ENCODE measurements at regions not wholly inside any gene's neighbourhood (a gene's known extent, or its start where the extent isn't known, plus 50 kb on each side); places are given as distances from the start of the nearest gene placed in this dataset.

DNA sequence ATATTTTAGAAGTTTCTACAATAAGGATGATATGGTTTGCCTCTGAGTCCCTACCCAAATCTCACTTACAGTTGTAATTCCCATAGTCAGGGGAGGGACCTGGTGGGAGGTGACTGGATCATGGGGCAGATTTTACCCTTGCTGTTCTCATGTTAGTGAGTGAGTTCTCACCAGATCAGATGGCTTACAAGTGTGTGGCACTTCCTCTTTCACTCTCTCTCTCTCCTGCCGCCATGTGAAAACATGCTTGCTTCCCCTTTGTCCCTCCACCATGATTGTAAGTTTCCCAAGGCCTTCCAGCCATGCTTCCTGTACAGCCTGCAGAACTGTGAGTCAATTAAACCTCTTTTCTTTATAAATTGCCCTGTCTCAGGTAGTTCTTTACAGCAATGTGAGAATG, 527.5 kb upstream of the ID4 start:
- POLR2A ChIA-PET = no interaction called here
- peaks cover 4 to 35% (median 15%) of the 10 kb centered on the region in 9 donors for H3K9me3 Mint-ChIP-seq
- ATAC-seq (no peak), DNase-seq (no peak)
- H3K4me3 Mint-ChIP-seq = no peak overlapping the region
- peaks cover 0 to 7% (median 2%) of the 10 kb centered on the region in 3 donors for H3K36me3 Mint-ChIP-seq
- H3K27me3 Mint-ChIP-seq = no peaks in the 10 kb centered on the region
- H3K27ac Mint-ChIP-seq = no peak overlapping the region
- no peaks in the 10 kb centered on the region for H3K4me1 Mint-ChIP-seq

GRCh38 chr6:19311786-19312185, 525.4 kb upstream of the ID4 start:
- no peaks in the 10 kb centered on the region for H3K4me1 Mint-ChIP-seq

GRCh38 chr6:19312241-19312978, 524.8 kb upstream of the ID4 start:
- POLR2A ChIA-PET = no interaction called here

More at GRCh38 chr6:19311786-19312185, 525.4 kb upstream of the ID4 start:
- DNase-seq = no peak
- no peak overlapping the region for H3K27ac Mint-ChIP-seq
- ATAC-seq = no peak
- H3K9me3 Mint-ChIP-seq = peaks cover 4 to 43% (median 15%) of the 10 kb centered on the region in 9 donors
- POLR2A ChIA-PET = no interaction called here
- H3K36me3 Mint-ChIP-seq = peaks cover 0 to 7% (median under 1%) of the 10 kb centered on the region in 3 donors
- H3K4me3 Mint-ChIP-seq = no peak overlapping the region
- H3K27me3 Mint-ChIP-seq = no peaks in the 10 kb centered on the region

DNA sequence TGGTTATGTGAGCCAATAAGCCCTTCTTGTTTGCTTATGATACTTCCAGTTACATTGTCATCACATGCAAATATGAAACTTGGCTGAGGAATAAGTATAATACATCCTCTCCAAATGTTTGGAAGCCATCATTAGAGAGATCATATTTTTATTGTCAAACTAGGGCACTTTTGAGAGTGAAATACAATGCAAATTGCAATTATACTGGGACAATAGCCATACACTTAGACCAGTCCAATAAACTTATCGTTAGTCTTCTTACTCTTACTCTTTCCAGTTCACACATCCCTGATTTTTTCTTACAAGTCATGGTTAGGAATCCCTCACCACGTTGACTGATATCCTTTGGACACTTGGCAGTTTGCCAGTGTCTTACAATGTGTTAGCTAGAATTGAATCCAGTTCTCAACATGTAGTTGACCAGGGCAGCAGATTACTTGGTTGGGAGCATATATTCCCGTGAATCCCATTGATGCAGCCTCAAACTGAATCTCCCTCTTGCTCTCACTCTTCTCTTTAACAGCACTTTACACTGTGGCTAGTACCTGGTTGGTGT, 519.7 kb upstream of the ID4 start:
- H3K4me1 Mint-ChIP-seq = no peaks in the 10 kb centered on the region
- no peak overlapping the region for H3K4me3 Mint-ChIP-seq
- DNase-seq = no peak
- H3K9me3 Mint-ChIP-seq = peaks cover 0 to 27% (median 5%) of the 10 kb centered on the region in 9 donors
- POLR2A ChIA-PET = no interaction called here
- no peaks in the 10 kb centered on the region for H3K36me3 Mint-ChIP-seq
- H3K27me3 Mint-ChIP-seq = no peaks in the 10 kb centered on the region
- ATAC-seq = no peak
- H3K27ac Mint-ChIP-seq = no peak overlapping the region

More at GRCh38 chr6:19312241-19312978, 524.8 kb upstream of the ID4 start:
- H3K9me3 Mint-ChIP-seq = peaks cover 7 to 43% (median 15%) of the 10 kb centered on the region in 9 donors
- no peaks in the 10 kb centered on the region for H3K27me3 Mint-ChIP-seq
- no peaks in the 10 kb centered on the region for H3K4me1 Mint-ChIP-seq
- no peak overlapping the region for H3K27ac Mint-ChIP-seq
- peaks cover 0 to 7% (median 0%) of the 10 kb centered on the region in 3 donors for H3K36me3 Mint-ChIP-seq
- DNase-seq (no peak), ATAC-seq (no peak)
- H3K4me3 Mint-ChIP-seq = no peak overlapping the region

DNA sequence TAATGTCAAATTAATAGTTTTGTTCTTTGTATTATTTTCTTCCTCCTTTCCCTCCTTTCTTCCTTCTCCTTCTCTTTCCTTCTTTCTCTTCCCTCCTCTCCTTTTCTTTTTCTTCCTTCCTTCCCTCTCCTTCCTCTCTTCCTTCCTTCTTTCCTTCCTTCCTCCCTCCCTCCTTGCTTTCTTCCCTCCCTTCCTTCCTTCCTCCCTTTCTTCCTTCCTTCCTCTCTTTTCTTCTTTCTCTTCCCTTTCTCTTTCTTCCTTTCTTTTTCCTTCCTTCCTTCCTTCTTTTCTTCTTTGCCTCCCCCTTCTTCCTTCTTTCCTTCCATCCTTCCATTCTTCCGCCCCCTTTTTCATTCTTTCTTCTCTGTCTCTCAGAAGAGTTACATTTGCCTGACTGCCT, 518.2 kb upstream of the ID4 start:
- H3K36me3 Mint-ChIP-seq = no peaks in the 10 kb centered on the region
- no peak overlapping the region for H3K4me3 Mint-ChIP-seq
- no peak for ATAC-seq
- H3K4me1 Mint-ChIP-seq = no peaks in the 10 kb centered on the region
- POLR2A ChIA-PET = no interaction called here
- H3K27me3 Mint-ChIP-seq = no peaks in the 10 kb centered on the region
- peaks cover 0 to 22% (median 4%) of the 10 kb centered on the region in 9 donors for H3K9me3 Mint-ChIP-seq
- no peak overlapping the region for H3K27ac Mint-ChIP-seq
- DNase-seq = no peak

DNA sequence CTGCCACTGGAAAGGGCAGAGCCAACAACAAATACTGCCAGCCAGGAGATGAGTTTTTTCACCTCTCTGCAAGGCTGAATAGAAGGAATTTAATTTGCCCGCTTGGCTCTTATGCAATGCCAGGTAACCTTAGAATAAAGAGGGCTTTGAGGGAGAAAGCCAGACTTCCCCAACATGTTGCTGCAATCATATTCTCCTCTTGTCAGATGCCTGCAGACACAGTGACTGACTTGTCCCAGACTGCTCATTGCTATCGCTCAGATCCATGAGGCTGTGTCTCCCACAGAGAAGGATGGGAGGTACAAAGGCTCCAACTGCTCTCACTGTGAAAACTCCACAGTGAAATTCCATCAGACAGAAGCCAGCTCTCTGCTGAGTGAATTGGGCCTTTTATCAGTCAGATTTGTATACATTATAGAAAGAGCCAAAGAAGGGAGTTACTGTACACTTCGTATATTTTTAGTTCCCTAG, 517.0 kb upstream of the ID4 start:
- H3K27ac Mint-ChIP-seq = no peak overlapping the region
- no peaks in the 10 kb centered on the region for H3K27me3 Mint-ChIP-seq
- DNase-seq = no peak
- no peak overlapping the region for H3K4me3 Mint-ChIP-seq
- no peaks in the 10 kb centered on the region for H3K36me3 Mint-ChIP-seq
- peaks cover 0 to 12% (median 3%) of the 10 kb centered on the region in 9 donors for H3K9me3 Mint-ChIP-seq
- ATAC-seq = no peak
- H3K4me1 Mint-ChIP-seq = no peaks in the 10 kb centered on the region
- POLR2A ChIA-PET = no interaction called here

GRCh38 chr6:19322691-19323485, 514.3 kb upstream of the ID4 start:
- peaks cover 0 to 2% (median 0%) of the 10 kb centered on the region in 4 donors for H3K4me1 Mint-ChIP-seq
- H3K4me3 Mint-ChIP-seq = no peak overlapping the region
- H3K36me3 Mint-ChIP-seq = no peaks in the 10 kb centered on the region
- no peak for ATAC-seq
- H3K27ac Mint-ChIP-seq = no peak overlapping the region
- POLR2A ChIA-PET = no interaction called here
- H3K27me3 Mint-ChIP-seq = peaks cover 0 to 4% (median 0%) of the 10 kb centered on the region in 5 donors
- H3K9me3 Mint-ChIP-seq = peaks cover 0 to 12% (median 5%) of the 10 kb centered on the region in 9 donors
- DNase-seq = no peak

GRCh38 chr6:19324376-19324775, 512.8 kb upstream of the ID4 start:
- H3K27me3 Mint-ChIP-seq = peaks cover 0 to 4% (median 2%) of the 10 kb centered on the region in 5 donors
- peaks cover 0 to 2% (median 0%) of the 10 kb centered on the region in 4 donors for H3K4me1 Mint-ChIP-seq
- H3K27ac Mint-ChIP-seq = no peak overlapping the region
- DNase-seq (no peak), ATAC-seq (no peak)
- POLR2A ChIA-PET = no interaction called here
- no peak overlapping the region for H3K4me3 Mint-ChIP-seq
- no peaks in the 10 kb centered on the region for H3K36me3 Mint-ChIP-seq
- H3K9me3 Mint-ChIP-seq = peaks cover 0 to 12% (median 2%) of the 10 kb centered on the region in 9 donors

DNA sequence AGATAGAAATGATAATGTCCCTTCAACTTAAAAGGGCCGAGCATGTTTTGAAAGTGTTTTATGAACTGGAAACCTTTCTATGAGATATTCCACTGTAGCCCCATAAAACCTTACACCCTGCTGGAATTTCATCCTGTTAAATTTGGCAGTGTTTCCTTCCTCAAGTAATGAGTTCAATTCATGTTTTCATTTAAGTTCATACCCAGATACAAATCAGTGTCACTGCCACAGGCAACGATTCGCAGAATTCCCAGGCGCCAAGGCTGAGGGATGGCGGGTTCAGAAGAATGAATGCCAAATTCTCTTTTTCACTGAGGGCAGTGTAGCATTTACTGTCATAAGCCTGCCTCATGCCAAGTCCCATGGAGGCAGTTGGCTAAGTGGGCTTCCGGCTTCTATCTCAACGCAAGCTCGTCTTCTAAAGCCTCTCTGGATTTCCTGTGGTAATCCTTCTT, 511.8 kb upstream of the ID4 start:
- ATAC-seq = no peak
- Mint-ChIP-seq H3K27me3 (peaks cover 0 to 4% (median 2%) of the 10 kb centered on the region in 5 donors), H3K36me3 (no peaks in the 10 kb centered on the region), H3K27ac (no peak overlapping the region), H3K4me1 (peaks cover 0 to 2% (median 0%) of the 10 kb centered on the region in 4 donors), H3K9me3 (peaks cover 0 to 12% (median 2%) of the 10 kb centered on the region in 9 donors), H3K4me3 (no peak overlapping the region)
- POLR2A ChIA-PET = no interaction called here
- no peak for DNase-seq

DNA sequence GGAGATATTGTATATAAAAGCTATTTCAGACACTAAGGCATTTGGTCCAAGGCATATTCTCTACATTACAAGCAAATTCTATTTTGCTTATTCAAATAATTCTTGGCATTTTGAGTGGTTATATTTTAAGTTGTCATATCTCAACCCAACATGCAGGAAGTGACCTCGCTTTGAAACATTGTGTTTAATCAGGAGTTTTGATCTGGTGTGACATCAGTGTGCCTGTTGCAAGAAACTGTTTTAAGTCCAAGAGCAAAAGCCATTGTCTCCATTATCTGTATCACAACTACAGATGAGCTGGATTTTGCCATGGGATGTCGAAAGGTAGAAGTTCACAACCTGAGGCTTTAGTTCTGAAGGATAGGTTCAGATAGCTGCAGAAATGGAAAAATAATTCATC, 509.9 kb upstream of the ID4 start:
- H3K4me3 Mint-ChIP-seq = no peak overlapping the region
- DNase-seq (no peak), ATAC-seq (no peak)
- no peak overlapping the region for H3K27ac Mint-ChIP-seq
- no peaks in the 10 kb centered on the region for H3K36me3 Mint-ChIP-seq
- POLR2A ChIA-PET = no interaction called here
- peaks cover 0 to 4% (median 2%) of the 10 kb centered on the region in 5 donors for H3K27me3 Mint-ChIP-seq
- peaks cover 0 to 12% (median 2%) of the 10 kb centered on the region in 9 donors for H3K9me3 Mint-ChIP-seq
- peaks cover 0 to 2% (median 0%) of the 10 kb centered on the region in 4 donors for H3K4me1 Mint-ChIP-seq

DNA sequence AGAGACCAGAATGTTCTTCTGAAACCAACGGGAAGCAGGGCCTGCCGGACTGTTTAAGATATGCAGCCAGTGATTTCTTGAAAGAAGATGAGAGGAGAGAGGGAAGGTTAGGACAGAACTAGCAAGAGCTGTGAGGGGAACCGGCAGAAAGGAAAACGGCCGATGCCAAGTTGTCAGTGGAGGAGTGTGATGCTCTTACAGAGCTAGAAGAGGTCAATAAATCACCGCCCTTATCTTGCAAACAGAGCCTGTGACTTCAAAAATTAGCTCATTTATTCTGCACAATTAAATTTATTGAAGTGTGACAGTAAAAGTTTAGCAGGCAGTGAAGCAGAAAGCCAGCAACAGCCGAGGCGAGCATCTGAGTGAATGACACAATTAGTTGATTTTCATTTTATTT, 509.5 kb upstream of the ID4 start:
- H3K4me1 Mint-ChIP-seq = peaks cover 0 to 2% (median 0%) of the 10 kb centered on the region in 4 donors
- peaks cover 0 to 4% (median 2%) of the 10 kb centered on the region in 5 donors for H3K27me3 Mint-ChIP-seq
- POLR2A ChIA-PET = no interaction called here
- H3K4me3 Mint-ChIP-seq = no peak overlapping the region
- DNase-seq = no peak
- ATAC-seq = no peak
- H3K9me3 Mint-ChIP-seq = peaks cover 0 to 12% (median 2%) of the 10 kb centered on the region in 9 donors
- H3K36me3 Mint-ChIP-seq = no peaks in the 10 kb centered on the region
- no peak overlapping the region for H3K27ac Mint-ChIP-seq

DNA sequence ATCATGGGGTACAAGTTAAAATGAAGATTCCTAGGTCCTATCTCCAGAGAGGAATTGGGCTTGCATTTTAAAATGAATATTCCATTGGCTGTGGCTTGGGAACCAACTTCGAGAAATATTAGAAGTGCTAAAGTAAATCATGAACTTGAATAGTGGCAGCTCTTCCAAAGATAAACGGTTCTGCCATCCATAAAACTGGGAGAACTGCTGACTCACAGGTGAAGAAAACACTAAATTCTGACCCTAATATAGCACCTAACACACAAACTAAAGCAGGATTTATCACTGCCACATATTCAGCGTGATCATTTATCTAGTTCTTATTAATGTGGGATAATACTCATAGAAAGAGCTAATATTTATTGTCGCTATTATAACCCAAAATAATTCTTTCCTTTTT, 508.1 kb upstream of the ID4 start:
- H3K36me3 Mint-ChIP-seq = no peaks in the 10 kb centered on the region
- H3K9me3 Mint-ChIP-seq = peaks cover 0 to 12% (median 3%) of the 10 kb centered on the region in 9 donors
- ATAC-seq (no peak), DNase-seq (no peak)
- H3K27ac Mint-ChIP-seq = no peak overlapping the region
- peaks cover 0 to 4% (median 2%) of the 10 kb centered on the region in 5 donors for H3K27me3 Mint-ChIP-seq
- POLR2A ChIA-PET = no interaction called here
- H3K4me1 Mint-ChIP-seq = peaks cover 0 to 2% (median 0%) of the 10 kb centered on the region in 4 donors
- no peak overlapping the region for H3K4me3 Mint-ChIP-seq

DNA sequence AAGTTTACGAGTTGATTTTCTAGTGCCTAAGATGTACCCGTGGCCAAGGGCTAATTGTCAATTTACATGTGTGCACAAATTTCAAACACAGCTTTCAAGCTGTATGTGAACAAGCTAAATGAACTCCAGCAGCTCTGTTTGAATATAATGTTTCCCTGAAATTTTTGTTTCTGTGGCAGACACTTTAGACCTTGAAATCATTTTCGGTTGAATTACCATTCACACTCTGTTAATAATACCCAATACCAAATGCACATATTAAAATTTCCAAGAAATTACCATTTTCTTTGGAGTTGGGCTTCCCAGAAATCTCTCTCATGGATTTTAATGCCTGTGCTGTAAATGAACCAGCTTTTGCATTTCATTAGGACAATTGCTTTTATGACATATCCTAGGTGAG, 506.1 kb upstream of the ID4 start:
- Mint-ChIP-seq H3K4me3 (no peak overlapping the region), H3K36me3 (no peaks in the 10 kb centered on the region), H3K27me3 (peaks cover 0 to 4% (median 2%) of the 10 kb centered on the region in 5 donors), H3K27ac (no peak overlapping the region), H3K4me1 (peaks cover 0 to 2% (median 0%) of the 10 kb centered on the region in 4 donors), H3K9me3 (peaks cover 0 to 14% (median 5%) of the 10 kb centered on the region in 9 donors)
- DNase-seq (no peak), ATAC-seq (no peak)
- POLR2A ChIA-PET = no interaction called here
